ENCODE measurements at regions not wholly inside any gene's neighbourhood (a gene's known extent, or its start where the extent isn't known, plus 50 kb on each side); places are given as distances from the start of the nearest gene placed in this dataset.

GRCh38 chr6:66226109-66226508 lies 519.1 kb upstream of the EYS start:
- TF ChIP-seq CTCF (IDR thresholded peaks at IDR 0.05; ENCODE audit: poor library complexity) = no peak
- TF ChIP-seq EZH2phosphoT487 (IDR thresholded peaks at IDR 0.05; ENCODE audit: low read depth, severe bottlenecking, unreplicated experiment) = no peak

Data from hepatocyte (in vitro differentiated cells).